ENCODE measurements at regions not wholly inside any gene's neighbourhood (a gene's known extent, or its start where the extent isn't known, plus 50 kb on each side); places are given as distances from the start of the nearest gene placed in this dataset.

DNA sequence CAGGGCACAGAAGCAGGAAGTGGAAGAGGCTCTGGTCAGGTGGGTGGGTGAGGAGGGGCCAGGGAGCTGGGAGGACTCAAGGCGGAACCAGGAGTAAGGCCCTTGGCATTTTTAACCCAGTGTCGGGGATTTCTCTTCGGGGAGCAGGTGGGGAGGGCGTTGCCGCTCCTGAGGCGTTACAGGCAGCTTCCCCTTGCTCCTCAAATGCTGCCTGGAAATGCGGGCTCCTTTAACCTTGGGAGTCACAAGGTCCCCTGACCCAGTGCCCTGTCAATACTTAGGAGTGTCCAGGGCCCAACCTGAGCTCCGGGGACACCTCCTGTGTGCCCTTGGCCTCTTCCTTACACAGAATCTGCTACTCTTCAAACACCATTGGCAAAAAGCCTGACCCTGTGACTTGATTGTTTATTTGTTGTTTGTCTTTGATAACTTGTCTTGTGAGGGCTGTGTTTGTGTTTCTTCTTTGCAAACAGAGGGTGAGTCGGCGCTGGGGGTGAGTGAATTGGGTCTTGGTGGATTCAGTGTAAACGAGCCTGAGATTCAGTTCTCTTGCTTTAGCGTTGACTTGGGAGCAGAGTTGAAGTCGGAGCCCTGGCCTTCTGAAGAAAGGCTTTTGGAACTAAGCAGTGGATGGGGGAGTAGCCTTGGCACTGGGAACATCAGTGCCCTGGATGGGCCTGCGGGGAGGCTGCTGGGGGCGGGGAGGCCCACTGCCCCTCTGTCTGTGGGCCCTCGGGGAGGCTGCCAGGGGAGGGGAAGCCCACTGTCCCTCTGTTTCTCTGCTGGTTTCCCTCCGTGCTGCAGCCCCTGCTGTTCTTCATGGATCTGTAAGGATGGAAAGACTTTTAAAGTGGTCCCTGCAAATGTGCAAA, 300.7 kb upstream of the IRX4 start:
- TF ChIP-seq, protein P1, sequence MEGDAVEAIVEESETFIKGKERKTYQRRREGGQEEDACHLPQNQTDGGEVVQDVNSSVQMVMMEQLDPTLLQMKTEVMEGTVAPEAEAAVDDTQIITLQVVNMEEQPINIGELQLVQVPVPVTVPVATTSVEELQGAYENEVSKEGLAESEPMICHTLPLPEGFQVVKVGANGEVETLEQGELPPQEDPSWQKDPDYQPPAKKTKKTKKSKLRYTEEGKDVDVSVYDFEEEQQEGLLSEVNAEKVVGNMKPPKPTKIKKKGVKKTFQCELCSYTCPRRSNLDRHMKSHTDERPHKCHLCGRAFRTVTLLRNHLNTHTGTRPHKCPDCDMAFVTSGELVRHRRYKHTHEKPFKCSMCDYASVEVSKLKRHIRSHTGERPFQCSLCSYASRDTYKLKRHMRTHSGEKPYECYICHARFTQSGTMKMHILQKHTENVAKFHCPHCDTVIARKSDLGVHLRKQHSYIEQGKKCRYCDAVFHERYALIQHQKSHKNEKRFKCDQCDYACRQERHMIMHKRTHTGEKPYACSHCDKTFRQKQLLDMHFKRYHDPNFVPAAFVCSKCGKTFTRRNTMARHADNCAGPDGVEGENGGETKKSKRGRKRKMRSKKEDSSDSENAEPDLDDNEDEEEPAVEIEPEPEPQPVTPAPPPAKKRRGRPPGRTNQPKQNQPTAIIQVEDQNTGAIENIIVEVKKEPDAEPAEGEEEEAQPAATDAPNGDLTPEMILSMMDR (IDR thresholded peaks at IDR 0.05; ENCODE audit: extremely low read depth in 1 of 2, insufficient read depth in 1 of 2, low read depth in 1 of 2, low read length in 2 of 2): no peak
- TF ChIP-seq POLR2A (IDR thresholded peaks at IDR 0.05; ENCODE audit: low read depth, low read length) (no peak), JUN (IDR thresholded peaks at IDR 0.05; ENCODE audit: borderline replicate concordance, insufficient read depth, insufficient read length, low read depth) (no peak), POLR2AphosphoS5 (IDR thresholded peaks at IDR 0.05; ENCODE audit: insufficient read depth, low read depth, low read length) (no peak)

All from endothelial cell of umbilical vein (primary cell).